CD4-positive, alpha-beta T cell (primary cell): ENCODE measurements at regions not wholly inside any gene's neighbourhood (a gene's known extent, or its start where the extent isn't known, plus 50 kb on each side); places are given as distances from the start of the nearest gene placed in this dataset.
"Not testable (repeated sequence)": the region's sequence is repeated elsewhere in the genome, so short reads cannot be mapped to it uniquely, and the experiment has no call there.

ENCODE experiments used
- ATAC-seq: fragments of 200-7000 bp; cut with Tn5 transposase; one replicate; pipeline ENCODE4 v1.10.0; 2022; ENCODE audit warnings: mild to moderate bottlenecking; ENCODE audit not compliant: poor library complexity
- CTCF ChIA-PET: fragments of 350-600 bp; sonication (Branson Sonifier 250); formaldehyde crosslinking; loops from one replicate; lab custom pipeline; 2021; ENCODE audit warnings: antibody characterized with exemption, inconsistent platforms; lab: Charles Lee
- POLR2A ChIA-PET: fragments of 350-600 bp; sonication (Branson Sonifier 250); formaldehyde crosslinking; loops from one replicate; lab custom pipeline; 2021; ENCODE audit warnings: antibody characterized with exemption, inconsistent platforms; lab: Charles Lee
- DNase-seq, 14 experiments: peaks; one replicate each; pipeline ENCODE4 v3.0.0-alpha.2; 2013 to 2020; ENCODE audit warnings: mixed read lengths in 2 of 14
- H3K27ac ChIP-seq, 2 donors: one replicate each; pipeline versions ENCODE4 v1.5.1 to v1.7.0; 2013; ENCODE audit warnings: low read length in 2 of 2, low read depth in 1 of 2, mild to moderate bottlenecking in 1 of 2
- H3K27me3 ChIP-seq, 2 experiments: 1 replicate in 1 of 2; 2 replicates in 1 of 2; pipeline versions ENCODE4 v1.6.1 to v1.7.0; 2013; ENCODE audit warnings: low read length in 2 of 2, control low read depth in 1 of 2, mild to moderate bottlenecking in 1 of 2, moderate library complexity in 1 of 2; ENCODE audit not compliant: insufficient read depth in 2 of 2, control insufficient read depth in 1 of 2
- H3K36me3 ChIP-seq: one replicate; pipeline ENCODE4 v1.6.1; 2013; ENCODE audit warnings: low read length, control low read depth; ENCODE audit not compliant: insufficient read depth
- H3K4me1 ChIP-seq: one replicate; pipeline ENCODE4 v1.6.1; 2013; ENCODE audit warnings: low read length, control low read depth; ENCODE audit not compliant: insufficient read depth
- H3K4me3 ChIP-seq: one replicate; pipeline ENCODE4 v1.5.1; 2013; ENCODE audit warnings: mild to moderate bottlenecking, low read length, moderate library complexity
- H3K9me3 ChIP-seq, 2 experiments: 1 replicate in 1 of 2; 2 replicates in 1 of 2; pipeline versions ENCODE4 v1.6.1 to v1.7.0; 2013; ENCODE audit warnings: low read length in 2 of 2, mild to moderate bottlenecking in 2 of 2, control low read depth in 1 of 2, moderate library complexity in 1 of 2; ENCODE audit not compliant: control insufficient read depth in 1 of 2, insufficient read depth in 1 of 2
- H3K27ac Mint-ChIP-seq: one replicate; pipeline ENCODE4 v1.8.0; 2020; ENCODE audit warnings: mixed read lengths
- H3K27me3 Mint-ChIP-seq: one replicate; pipeline ENCODE4 v1.8.0; 2021; ENCODE audit warnings: mixed read lengths
- H3K36me3 Mint-ChIP-seq: one replicate; pipeline ENCODE4 v1.8.0; 2021; ENCODE audit warnings: low read depth, mixed read lengths
- H3K4me1 Mint-ChIP-seq: one replicate; pipeline ENCODE4 v1.8.0; 2021; ENCODE audit warnings: low read depth, mixed read lengths
- H3K4me3 Mint-ChIP-seq: one replicate; pipeline ENCODE4 v1.8.0; 2020; ENCODE audit warnings: mild to moderate bottlenecking, mixed read lengths
- H3K9me3 Mint-ChIP-seq: one replicate; pipeline ENCODE4 v1.8.0; 2020; ENCODE audit warnings: mixed read lengths
- intact Hi-C, 2 experiments: fragments of 100-400 bp; cut with DNase I in 1 of 2; cut with micrococcal nuclease in 1 of 2; formaldehyde crosslinking; loops; one replicate each; pipeline versions ENCODE4 v1.15.1 to v1.9.0; 2023 to 2025; cut with DNase I, micrococcal nuclease
- TF ChIP-seq, protein P1 (sequence below): fragments of 200-600 bp; IDR thresholded peaks from one replicate; pipeline ENCODE4 v1.8.0; 2022; ENCODE audit warnings: antibody characterized with exemption, mild to moderate bottlenecking

DNA sequence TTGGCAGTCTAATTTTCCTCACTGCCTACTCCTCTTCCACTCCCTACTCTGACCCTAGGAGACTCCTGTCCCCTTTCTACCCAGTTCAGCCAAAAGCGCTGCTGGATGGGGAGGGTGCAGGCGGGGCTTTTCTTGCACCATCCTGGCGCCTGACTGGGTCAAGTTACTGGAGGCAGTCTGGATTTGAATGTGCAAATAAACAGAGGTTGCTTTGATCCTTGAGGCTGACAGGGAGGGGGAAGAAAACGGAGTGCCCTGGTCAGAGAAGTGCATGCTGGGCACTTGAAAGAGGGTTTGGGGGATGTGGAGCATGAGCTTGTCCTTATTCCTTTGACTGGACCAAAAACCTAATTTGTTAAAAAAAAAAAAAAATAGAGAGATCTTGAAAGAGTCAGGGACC lies 76.8 kb upstream of the SOX13 start:
- ChIA-PET CTCF (no interaction called here), POLR2A (no interaction called here)
- Mint-ChIP-seq H3K36me3 (no peaks in the 10 kb centered on the region), H3K9me3 (peaks cover 2% of the 10 kb centered on the region), H3K4me1 (no peaks in the 10 kb centered on the region), H3K27ac (no peak overlapping the region), H3K27me3 (peaks cover 18% of the 10 kb centered on the region), H3K4me3 (no peak overlapping the region)
- DNase-seq (no peak), ATAC-seq (no peak)
- Histone ChIP-seq H3K9me3 (peaks cover 0 to 4% of the 10 kb centered on the region in 2 experiments), H3K27me3 (peaks cover 5% of the 10 kb centered on the region in 2 experiments), H3K27ac (no peak overlapping the region), H3K4me1 (peaks cover under 1% of the 10 kb centered on the region), H3K36me3 (no peaks in the 10 kb centered on the region), H3K4me3 (no peak overlapping the region)
- intact Hi-C loops: no loop called here
- TF ChIP-seq, protein P1, sequence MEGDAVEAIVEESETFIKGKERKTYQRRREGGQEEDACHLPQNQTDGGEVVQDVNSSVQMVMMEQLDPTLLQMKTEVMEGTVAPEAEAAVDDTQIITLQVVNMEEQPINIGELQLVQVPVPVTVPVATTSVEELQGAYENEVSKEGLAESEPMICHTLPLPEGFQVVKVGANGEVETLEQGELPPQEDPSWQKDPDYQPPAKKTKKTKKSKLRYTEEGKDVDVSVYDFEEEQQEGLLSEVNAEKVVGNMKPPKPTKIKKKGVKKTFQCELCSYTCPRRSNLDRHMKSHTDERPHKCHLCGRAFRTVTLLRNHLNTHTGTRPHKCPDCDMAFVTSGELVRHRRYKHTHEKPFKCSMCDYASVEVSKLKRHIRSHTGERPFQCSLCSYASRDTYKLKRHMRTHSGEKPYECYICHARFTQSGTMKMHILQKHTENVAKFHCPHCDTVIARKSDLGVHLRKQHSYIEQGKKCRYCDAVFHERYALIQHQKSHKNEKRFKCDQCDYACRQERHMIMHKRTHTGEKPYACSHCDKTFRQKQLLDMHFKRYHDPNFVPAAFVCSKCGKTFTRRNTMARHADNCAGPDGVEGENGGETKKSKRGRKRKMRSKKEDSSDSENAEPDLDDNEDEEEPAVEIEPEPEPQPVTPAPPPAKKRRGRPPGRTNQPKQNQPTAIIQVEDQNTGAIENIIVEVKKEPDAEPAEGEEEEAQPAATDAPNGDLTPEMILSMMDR: no peak

- H3K27ac ChIP-seq, H3K4me1 Mint-ChIP-seq, H3K4me1 ChIP-seq, H3K36me3 Mint-ChIP-seq, CTCF ChIA-PET, POLR2A ChIA-PET, H3K9me3 Mint-ChIP-seq, H3K27ac Mint-ChIP-seq, H3K4me3 Mint-ChIP-seq, intact Hi-C loops, H3K4me3 ChIP-seq, ATAC-seq, H3K9me3 ChIP-seq, DNase-seq, H3K36me3 ChIP-seq, H3K27me3 ChIP-seq: not testable (repeated sequence)
- H3K27me3 Mint-ChIP-seq: peaks cover 14% of the 10 kb centered on the region
These were observed 74.3 kb upstream of the SOX13 start for GRCh38 chr1:203998571-203998970.

DNA sequence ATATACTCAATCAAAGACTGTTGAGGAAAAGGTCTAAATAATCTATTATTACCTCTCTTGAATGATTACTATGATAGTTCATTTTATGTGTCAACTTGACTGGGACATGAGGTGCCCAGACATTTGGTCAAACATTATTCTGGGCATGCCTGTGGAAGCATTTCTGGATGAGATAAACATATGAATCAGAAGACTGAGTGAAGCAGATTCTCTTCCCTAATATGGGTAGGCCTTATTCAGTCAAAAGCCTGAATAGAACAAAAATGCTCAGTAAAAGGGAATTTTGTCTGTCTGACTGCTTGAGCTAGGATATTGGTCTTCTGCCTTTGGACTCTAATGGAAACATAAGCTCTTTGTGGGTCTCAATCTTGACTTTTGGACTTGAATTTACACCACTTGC lies 73.3 kb upstream of the SOX13 start:
- H3K27me3 ChIP-seq: peaks cover 3 to 5% of the 10 kb centered on the region in 2 experiments
- TF ChIP-seq, protein P1: no peak
- peaks cover 3% of the 10 kb centered on the region for H3K9me3 Mint-ChIP-seq
- H3K36me3 ChIP-seq: no peaks in the 10 kb centered on the region
- no peaks in the 10 kb centered on the region for H3K36me3 Mint-ChIP-seq
- intact Hi-C loops: no loop called here
- DNase-seq: no peak
- H3K4me1 Mint-ChIP-seq: no peaks in the 10 kb centered on the region
- no peak overlapping the region for H3K4me3 Mint-ChIP-seq
- H3K27ac Mint-ChIP-seq: no peak overlapping the region
- peaks cover 10% of the 10 kb centered on the region for H3K27me3 Mint-ChIP-seq
- no peak overlapping the region for H3K4me3 ChIP-seq
- ChIA-PET POLR2A (no interaction called here), CTCF (no interaction called here)
- H3K9me3 ChIP-seq: peaks cover 0 to 6% of the 10 kb centered on the region in 2 experiments
- ATAC-seq: no peak
- H3K4me1 ChIP-seq: peaks cover 2% of the 10 kb centered on the region
- H3K27ac ChIP-seq: no peak overlapping the region

GRCh38 chr1:204001166-204001901 lies 71.6 kb upstream of the SOX13 start:
- DNase-seq (no peak), ATAC-seq (no peak)
- Mint-ChIP-seq H3K27ac (no peak overlapping the region), H3K36me3 (no peaks in the 10 kb centered on the region), H3K9me3 (peaks cover 3% of the 10 kb centered on the region), H3K4me3 (no peak overlapping the region), H3K4me1 (no peaks in the 10 kb centered on the region), H3K27me3 (no peaks in the 10 kb centered on the region)
- Histone ChIP-seq H3K4me1 (peaks cover 2% of the 10 kb centered on the region), H3K36me3 (no peaks in the 10 kb centered on the region), H3K9me3 (peaks cover 0 to 6% of the 10 kb centered on the region in 2 experiments), H3K27me3 (no peaks in the 10 kb centered on the region), H3K27ac (no peak overlapping the region), H3K4me3 (no peak overlapping the region)
- TF ChIP-seq, protein P1: no peak
- ChIA-PET CTCF (no interaction called here), POLR2A (no interaction called here)
- intact Hi-C loops: no loop called here
